B cell (primary cell): ENCODE measurements at regions not wholly inside any gene's neighbourhood (a gene's known extent, or its start where the extent isn't known, plus 50 kb on each side); places are given as distances from the start of the nearest gene placed in this dataset.

Experiments used
- ATAC-seq: fragments of 200-7000 bp; cut with Tn5 transposase; one replicate; pipeline ENCODE4 v1.10.0; 2021; ENCODE audit warnings: low read depth, mild to moderate bottlenecking, moderate number of reproducible peaks, moderate library complexity
- CTCF ChIA-PET: fragments of 350-600 bp; sonication (Branson Sonifier 250); formaldehyde crosslinking; loops from one replicate; lab custom pipeline; 2021; ENCODE audit warnings: antibody characterized with exemption, inconsistent platforms; lab: Charles Lee
- POLR2A ChIA-PET: fragments of 350-600 bp; sonication (Branson Sonifier 250); formaldehyde crosslinking; loops from one replicate; lab custom pipeline; 2021; ENCODE audit warnings: antibody characterized with exemption; lab: Charles Lee
- DNase-seq: peaks from one replicate; pipeline ENCODE4 v3.0.0; 2013
- H2AFZ ChIP-seq: 2 replicates; pipeline ENCODE4 v1.6.1; 2012; ENCODE audit warnings: mild to moderate bottlenecking, low read depth, low read length; ENCODE audit not compliant: insufficient read depth, poor library complexity, severe bottlenecking
- H3K27ac ChIP-seq, 2 donors: 1 replicate in 1 of 2; 2 replicates in 1 of 2; pipeline ENCODE4 v1.5.1; 2012 to 2013; ENCODE audit warnings: low read length in 2 of 2, mild to moderate bottlenecking in 2 of 2, moderate library complexity in 1 of 2
- H3K27me3 ChIP-seq, 4 experiments: fragments of 200-600 bp in 1 of 4; sonication (generic) in 1 of 4; replicated peaks in 1 of 4; 1 replicate in 2 of 4; 2 replicates in 2 of 4; pipeline versions ENCODE4 v1.6.1 to v1.7.0; 2013 to 2016; ENCODE audit warnings: low read length in 3 of 4, mild to moderate bottlenecking in 2 of 4, mixed read lengths in 1 of 4, moderate library complexity in 1 of 4; ENCODE audit not compliant: insufficient read depth in 4 of 4, control insufficient read depth in 3 of 4; ENCODE audit errors: control extremely low read depth in 1 of 4
- H3K36me3 ChIP-seq, 2 experiments: replicated peaks in 1 of 2; 1 replicate in 1 of 2; 2 replicates in 1 of 2; pipeline versions ENCODE4 v1.6.1 to v1.7.1; 2013; ENCODE audit warnings: low read length in 1 of 2; ENCODE audit not compliant: insufficient read depth in 2 of 2, control insufficient read depth in 1 of 2; ENCODE audit errors: control extremely low read depth in 1 of 2, extremely low read depth in 1 of 2
- H3K4me1 ChIP-seq, 2 donors: fragments of 200-600 bp in 1 of 2; sonication (generic) in 1 of 2; 1 replicate in 1 of 2; 2 replicates in 1 of 2; pipeline versions ENCODE4 v1.5.1 to v1.6.1; 2013 to 2017; ENCODE audit warnings: low read length in 2 of 2; ENCODE audit not compliant: control insufficient read depth in 2 of 2, insufficient read depth in 2 of 2
- H3K4me2 ChIP-seq: replicated peaks from 2 replicates; pipeline ENCODE3; 2012; ENCODE audit warnings: mild to moderate bottlenecking, low read depth, low read length; ENCODE audit not compliant: poor library complexity, severe bottlenecking
- H3K4me3 ChIP-seq, 5 experiments: fragments of 200-600 bp in 1 of 5; sonication (generic) in 1 of 5; 1 replicate in 3 of 5; 2 replicates in 2 of 5; pipeline versions ENCODE4 v1.5.1 to v1.7.0; 2011 to 2016; ENCODE audit warnings: low read length in 4 of 5, mild to moderate bottlenecking in 4 of 5, low read depth in 2 of 5, control low read depth in 1 of 5, moderate library complexity in 1 of 5; ENCODE audit not compliant: insufficient read depth in 1 of 5; ENCODE audit errors: control extremely low read depth in 1 of 5, extremely low read depth in 1 of 5
- H3K79me2 ChIP-seq: fragments of 200-600 bp; sonication (generic); one replicate; pipeline ENCODE4 v1.6.0; 2016; ENCODE audit warnings: low read length; ENCODE audit not compliant: control insufficient read depth, insufficient read depth
- H3K9ac ChIP-seq: fragments of 200-600 bp; sonication (generic); 2 replicates; pipeline ENCODE4 v1.6.1; 2017; ENCODE audit warnings: mild to moderate bottlenecking, low read length, moderate library complexity
- H3K9me3 ChIP-seq, 3 donors: one replicate each; pipeline versions ENCODE4 v1.6.1 to v1.7.1; 2013; ENCODE audit warnings: low read length in 2 of 3; ENCODE audit not compliant: control insufficient read depth in 2 of 3, insufficient read depth in 1 of 3; ENCODE audit errors: control extremely low read depth in 1 of 3
- H4K20me1 ChIP-seq: 2 replicates; pipeline ENCODE4 v1.6.0; 2012; ENCODE audit warnings: mild to moderate bottlenecking, low read length; ENCODE audit not compliant: insufficient read depth, control insufficient read depth, poor library complexity, severe bottlenecking
- H3K27ac Mint-ChIP-seq: one replicate; pipeline ENCODE4 v1.8.0; 2021; ENCODE audit warnings: mixed read lengths
- H3K27me3 Mint-ChIP-seq: one replicate; pipeline ENCODE4 v1.8.0; 2021; ENCODE audit warnings: mixed read lengths
- H3K4me1 Mint-ChIP-seq: one replicate; pipeline ENCODE4 v1.8.0; 2021; ENCODE audit warnings: mixed read lengths
- H3K4me3 Mint-ChIP-seq: one replicate; pipeline ENCODE4 v1.8.0; 2021; ENCODE audit warnings: mixed read lengths
- H3K9me3 Mint-ChIP-seq: one replicate; pipeline ENCODE4 v1.8.0; 2022; ENCODE audit warnings: mixed read lengths; ENCODE audit not compliant: insufficient read depth
- CTCF ChIP-seq: fragments of 200-600 bp; IDR thresholded peaks from one replicate; pipeline ENCODE4 v1.8.0; 2022; ENCODE audit warnings: antibody characterized with exemption, mild to moderate bottlenecking
- EZH2 ChIP-seq: IDR thresholded peaks from 2 replicates; pipeline ENCODE4 v1.6.1; 2012; ENCODE audit warnings: borderline replicate concordance, low read depth, mild to moderate bottlenecking, moderate library complexity, low read length; ENCODE audit not compliant: insufficient read depth, poor library complexity, severe bottlenecking
- WGBS: methylation state at CpG from one replicate; pipeline ENCODE4 v1.1.5; 2013; ENCODE audit warnings: missing lambda C conversion rate; ENCODE audit not compliant: insufficient coverage; 5-methylcytosine and 5-hydroxymethylcytosine counted together
- intact Hi-C: fragments of 100-400 bp; cut with micrococcal nuclease; formaldehyde crosslinking; loops from one replicate; pipeline ENCODE4 v1.10.0; 2022

DNA sequence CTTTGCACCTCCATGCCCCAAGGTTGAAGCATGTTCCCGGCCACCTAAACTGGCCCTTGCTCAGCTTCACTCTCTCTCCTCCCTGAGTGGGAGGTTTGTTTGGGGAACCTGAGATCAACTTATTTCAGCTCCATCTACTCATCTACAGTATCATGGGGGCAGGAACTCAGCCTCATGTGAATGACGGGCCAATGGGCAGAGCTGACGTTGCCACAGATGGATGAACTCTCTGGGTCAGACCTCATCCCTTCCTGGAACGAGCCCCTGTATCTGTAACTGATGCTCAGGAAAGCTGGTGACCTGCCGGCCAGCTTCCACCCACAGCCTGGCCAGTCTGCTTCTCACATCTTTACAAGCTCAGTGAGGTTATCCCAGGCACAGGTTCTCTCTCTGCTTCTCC is 369.6 kb downstream of the IRX2 start:
- Histone ChIP-seq H4K20me1 (no peaks in the 10 kb centered on the region), H3K79me2 (no peaks in the 10 kb centered on the region), H3K27ac (no peak overlapping the region), H3K4me1 (no peaks in the 10 kb centered on the region), H3K27me3 (no peaks in the 10 kb centered on the region), H3K4me3 (no peak overlapping the region), H3K36me3 (no peaks in the 10 kb centered on the region), H3K9ac (no peak overlapping the region), H3K4me2 (no peak overlapping the region), H3K9me3 (peaks cover 0 to 22% (median 0%) of the 10 kb centered on the region in 3 donors), H2AFZ (no peak overlapping the region)
- Mint-ChIP-seq H3K4me3 (no peak overlapping the region), H3K9me3 (peaks cover 7% of the 10 kb centered on the region), H3K4me1 (no peaks in the 10 kb centered on the region), H3K27me3 (no peaks in the 10 kb centered on the region), H3K27ac (no peak overlapping the region)
- POLR2A ChIA-PET: no interaction called here
- CTCF ChIA-PET: no interaction called here
- WGBS: 86% methylated on average over 5 of the region's 5 CpGs
- intact Hi-C loops: no loop called here
- TF ChIP-seq EZH2 (no peak), CTCF (no peak)
- DNase-seq (no peak), ATAC-seq (no peak)

DNA sequence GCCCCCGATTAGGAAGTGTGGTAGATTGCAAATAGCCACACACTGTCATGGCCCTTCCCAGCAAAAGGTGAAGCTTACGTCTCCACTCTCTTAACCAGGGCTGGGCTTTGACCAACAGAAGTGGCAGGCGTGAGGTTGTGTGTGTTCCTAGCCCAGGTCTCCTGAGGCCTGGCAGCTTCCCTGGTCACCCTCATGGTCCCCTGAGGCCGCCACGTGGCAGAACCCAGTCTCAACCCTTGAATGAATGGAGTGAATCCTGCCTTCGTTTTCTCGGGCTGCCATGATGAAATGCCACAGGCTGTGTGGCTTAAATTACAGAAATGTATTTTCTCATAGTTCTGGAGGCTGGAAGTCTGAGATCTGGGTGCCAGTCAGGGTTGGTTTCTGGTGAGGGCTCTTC is 370.4 kb downstream of the IRX2 start:
- H3K4me2 ChIP-seq: no peak overlapping the region
- H3K4me1 ChIP-seq: no peaks in the 10 kb centered on the region
- 94% methylated on average over 5 of the region's 7 CpGs for WGBS
- H3K36me3 ChIP-seq: no peaks in the 10 kb centered on the region
- no peaks in the 10 kb centered on the region for H3K27me3 Mint-ChIP-seq
- H3K79me2 ChIP-seq: no peaks in the 10 kb centered on the region
- no peak overlapping the region for H2AFZ ChIP-seq
- H3K27ac Mint-ChIP-seq: no peak overlapping the region
- no peak overlapping the region for H3K27ac ChIP-seq
- no peak overlapping the region for H3K9ac ChIP-seq
- H3K9me3 ChIP-seq: peaks cover 0 to 22% (median 0%) of the 10 kb centered on the region in 3 donors
- no peak overlapping the region for H3K4me3 Mint-ChIP-seq
- H3K27me3 ChIP-seq: no peaks in the 10 kb centered on the region
- H3K9me3 Mint-ChIP-seq: peaks cover 7% of the 10 kb centered on the region
- ChIA-PET CTCF (no interaction called here), POLR2A (no interaction called here)
- ATAC-seq (no peak), DNase-seq (no peak)
- TF ChIP-seq EZH2 (no peak), CTCF (no peak)
- no peaks in the 10 kb centered on the region for H3K4me1 Mint-ChIP-seq
- H4K20me1 ChIP-seq: no peaks in the 10 kb centered on the region
- no peak overlapping the region for H3K4me3 ChIP-seq
- intact Hi-C loops: no loop called here
